Eye (tissue), 1 donor: ENCODE measurements at regions not wholly inside any gene's neighbourhood (a gene's known extent, or its start where the extent isn't known, plus 50 kb on each side); places are given as distances from the start of the nearest gene placed in this dataset.
"Not testable (repeated sequence)": the region's sequence is repeated elsewhere in the genome, so short reads cannot be mapped to it uniquely, and the experiment has no call there.

Experiments
- DNase-seq: peaks from one replicate; pipeline ENCODE4 v3.0.0-alpha.2; 2015

GRCh38 chr11:33455867-33456463 lies 198.8 kb downstream of the HIPK3 start:
- DNase-seq = peak; percentile 23

GRCh38 chr11:33454264-33454663 lies 197.1 kb downstream of the HIPK3 start:
- DNase-seq = peak; percentile 79

GRCh38 chr11:33452836-33453624 lies 195.8 kb downstream of the HIPK3 start:
- DNase-seq = peak; percentile 3

- DNase-seq = no peak
Measured at GRCh38 chr11:33451364-33451763, 194.2 kb downstream of the HIPK3 start.

GRCh38 chr11:33449798-33450197 lies 192.6 kb downstream of the HIPK3 start:
- no peak for DNase-seq

- DNase-seq = no peak
Measured at GRCh38 chr11:33448461-33449130, 191.4 kb downstream of the HIPK3 start.

- DNase-seq = no peak
Measured at GRCh38 chr11:33445761-33446161, 188.6 kb downstream of the HIPK3 start.

GRCh38 chr11:33444835-33445594 lies 187.8 kb downstream of the HIPK3 start:
- DNase-seq = no peak

- no peak for DNase-seq
Measured at GRCh38 chr11:33443684-33444083, 186.5 kb downstream of the HIPK3 start.

- no peak for DNase-seq
Measured at GRCh38 chr11:33438301-33438700, 181.1 kb downstream of the HIPK3 start.

GRCh38 chr11:33437529-33437928 lies 180.3 kb downstream of the HIPK3 start:
- DNase-seq = no peak

- DNase-seq = no peak
Measured at GRCh38 chr11:33435216-33435615, 178.0 kb downstream of the HIPK3 start.

GRCh38 chr11:33434294-33434693 lies 177.1 kb downstream of the HIPK3 start:
- DNase-seq = no peak

- not testable (repeated sequence) for DNase-seq
Measured at GRCh38 chr11:33428435-33428834, 171.3 kb downstream of the HIPK3 start.

GRCh38 chr11:33420959-33421566 lies 163.9 kb downstream of the HIPK3 start:
- DNase-seq = peak; percentile 60

GRCh38 chr11:33419924-33420323 lies 162.7 kb downstream of the HIPK3 start:
- no peak for DNase-seq

- no peak for DNase-seq
Measured at GRCh38 chr11:33417121-33417520, 159.9 kb downstream of the HIPK3 start.

GRCh38 chr11:33413301-33413700 lies 156.1 kb downstream of the HIPK3 start:
- peak; percentile 12 for DNase-seq

- DNase-seq = no peak
Measured at GRCh38 chr11:33412241-33412640, 155.1 kb downstream of the HIPK3 start.

GRCh38 chr11:33411751-33412150 lies 154.6 kb downstream of the HIPK3 start:
- no peak for DNase-seq

GRCh38 chr11:33410086-33410765 lies 153.0 kb downstream of the HIPK3 start:
- DNase-seq = no peak
